SK-N-SH (cell line): ENCODE measurements at regions not wholly inside any gene's neighbourhood (a gene's known extent, or its start where the extent isn't known, plus 50 kb on each side); places are given as distances from the start of the nearest gene placed in this dataset.

Experiments used
- CHD2 ChIP-seq: fragments of 150-350 bp; IDR thresholded peaks from 2 replicates; pipeline ENCODE4 v1.6.1; 2018; ENCODE audit warnings: low read length; ENCODE audit not compliant: partially characterized antibody
- EP300 ChIP-seq, 2 experiments: IDR thresholded peaks; 2 replicates each; pipeline versions ENCODE4 v1.4.0 to v1.6.1; 2012; ENCODE audit warnings: borderline replicate concordance in 1 of 2, low read depth in 1 of 2, low read length in 1 of 2
- MXI1 ChIP-seq: IDR thresholded peaks from 2 replicates; pipeline ENCODE4 v1.6.1; 2012; ENCODE audit warnings: mild to moderate bottlenecking, low read depth, low read length, improper control_type of control experiment
- PBX3 ChIP-seq: IDR thresholded peaks from 2 replicates; pipeline ENCODE4; 2012
- TF ChIP-seq, protein P1 (sequence below): fragments of 200-600 bp; sonication (generic); IDR thresholded peaks from 2 replicates; pipeline ENCODE4 v1.6.1; 2017; ENCODE audit warnings: antibody characterized with exemption, mild to moderate bottlenecking, moderate library complexity

DNA sequence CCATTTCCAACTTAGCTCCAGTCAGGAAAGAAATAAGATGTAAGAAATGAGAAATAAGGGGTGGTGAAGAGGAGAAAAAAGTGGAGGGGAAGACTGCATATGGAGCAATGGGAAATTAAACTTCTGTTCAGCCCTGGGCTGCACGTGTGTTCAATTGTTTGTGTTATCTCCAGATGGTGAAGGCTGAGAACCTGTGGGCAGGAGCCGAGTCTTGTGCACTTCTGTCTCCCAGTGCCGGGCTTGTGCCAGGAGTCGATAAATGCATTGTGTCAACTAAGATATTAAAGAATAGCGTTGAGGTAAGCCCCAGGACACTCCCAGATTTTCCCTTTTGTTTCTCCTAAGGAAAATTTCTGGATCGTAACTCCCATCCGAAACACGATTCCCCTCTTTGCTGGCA is 98.2 kb downstream of the PRLHR start:
- TF ChIP-seq, protein P1, sequence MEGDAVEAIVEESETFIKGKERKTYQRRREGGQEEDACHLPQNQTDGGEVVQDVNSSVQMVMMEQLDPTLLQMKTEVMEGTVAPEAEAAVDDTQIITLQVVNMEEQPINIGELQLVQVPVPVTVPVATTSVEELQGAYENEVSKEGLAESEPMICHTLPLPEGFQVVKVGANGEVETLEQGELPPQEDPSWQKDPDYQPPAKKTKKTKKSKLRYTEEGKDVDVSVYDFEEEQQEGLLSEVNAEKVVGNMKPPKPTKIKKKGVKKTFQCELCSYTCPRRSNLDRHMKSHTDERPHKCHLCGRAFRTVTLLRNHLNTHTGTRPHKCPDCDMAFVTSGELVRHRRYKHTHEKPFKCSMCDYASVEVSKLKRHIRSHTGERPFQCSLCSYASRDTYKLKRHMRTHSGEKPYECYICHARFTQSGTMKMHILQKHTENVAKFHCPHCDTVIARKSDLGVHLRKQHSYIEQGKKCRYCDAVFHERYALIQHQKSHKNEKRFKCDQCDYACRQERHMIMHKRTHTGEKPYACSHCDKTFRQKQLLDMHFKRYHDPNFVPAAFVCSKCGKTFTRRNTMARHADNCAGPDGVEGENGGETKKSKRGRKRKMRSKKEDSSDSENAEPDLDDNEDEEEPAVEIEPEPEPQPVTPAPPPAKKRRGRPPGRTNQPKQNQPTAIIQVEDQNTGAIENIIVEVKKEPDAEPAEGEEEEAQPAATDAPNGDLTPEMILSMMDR = no peak
- no peak for TF ChIP-seq EP300 (IDR thresholded peaks at IDR 0.05; ENCODE audit: borderline replicate concordance in 1 of 2, low read depth in 1 of 2, low read length in 1 of 2)
- no peak for TF ChIP-seq PBX3
- TF ChIP-seq CHD2 = no peak
- no peak for TF ChIP-seq MXI1
